DOHH2 (cell line): ENCODE measurements at regions not wholly inside any gene's neighbourhood (a gene's known extent, or its start where the extent isn't known, plus 50 kb on each side); places are given as distances from the start of the nearest gene placed in this dataset.

ENCODE experiments used
- CTCF ChIP-seq: fragments of 200-600 bp; sonication (generic); IDR thresholded peaks from one replicate; pipeline ENCODE4 v1.5.1; 2014; ENCODE audit warnings: antibody characterized with exemption, mild to moderate bottlenecking, low read depth, low read length; ENCODE audit not compliant: poor library complexity, severe bottlenecking
- EZH2phosphoT487 ChIP-seq: fragments of 200-600 bp; sonication (generic); IDR thresholded peaks from 2 replicates; pipeline ENCODE4 v1.6.1; 2017; ENCODE audit warnings: borderline replicate concordance, mild to moderate bottlenecking, antibody characterized with exemption, low read length, moderate library complexity, mixed read lengths

GRCh38 chr21:29238053-29238966, 60.4 kb upstream of the BACH1 start:
- no peak for TF ChIP-seq CTCF
- TF ChIP-seq EZH2phosphoT487 = no peak
